HT-29 (cell line): ENCODE measurements at regions not wholly inside any gene's neighbourhood (a gene's known extent, or its start where the extent isn't known, plus 50 kb on each side); places are given as distances from the start of the nearest gene placed in this dataset.

Source experiments
- DNase-seq: peaks from one replicate; pipeline ENCODE4 v3.0.0-alpha.2; 2015; ENCODE audit warnings: low spot score

DNA sequence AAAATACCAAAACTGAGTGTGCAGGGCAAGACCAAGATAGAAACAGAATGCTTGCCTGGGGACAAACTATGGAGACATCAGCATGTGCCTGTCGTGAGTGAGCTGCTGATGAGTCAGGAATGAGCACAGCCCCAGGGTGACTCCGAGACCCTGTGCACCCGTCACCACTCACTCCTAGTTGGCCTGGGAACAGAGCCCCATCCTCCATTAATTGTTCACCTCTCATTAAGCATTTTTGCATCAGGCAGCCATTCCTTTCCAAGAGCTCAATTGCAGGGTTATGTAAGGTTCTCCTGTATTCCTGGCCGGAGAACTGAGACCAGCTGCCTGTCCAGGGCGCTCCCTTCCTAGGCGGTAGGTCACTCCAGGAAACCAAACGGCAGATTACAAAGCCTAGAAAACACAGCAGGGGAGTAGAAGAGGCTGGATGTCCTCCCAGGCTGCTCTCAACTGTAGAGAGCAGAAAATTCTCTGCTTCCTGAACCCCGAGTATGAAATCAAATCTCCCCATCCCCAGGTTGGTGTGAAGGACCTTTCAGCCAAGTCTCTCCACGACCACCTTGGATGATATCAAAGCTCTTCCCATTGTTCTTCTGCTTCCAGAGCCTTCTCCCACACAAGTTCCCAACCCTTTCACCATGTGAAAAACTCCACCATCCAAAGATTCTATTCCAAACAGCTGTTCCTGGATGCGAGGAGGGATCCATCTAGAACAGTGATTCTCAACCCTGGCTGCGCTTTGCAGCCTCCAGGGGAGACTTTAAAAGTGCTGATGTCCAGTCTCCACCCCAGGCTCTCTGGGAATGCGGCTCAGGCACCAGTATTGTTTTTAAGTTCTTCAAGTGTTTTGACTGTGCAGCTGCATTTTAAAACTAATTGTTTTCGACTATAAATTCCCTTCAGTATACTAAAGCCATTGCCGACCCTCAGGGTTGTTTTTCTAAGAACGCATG, 532.6 kb upstream of the JARID2 start:
- DNase-seq, result no peak

DNA sequence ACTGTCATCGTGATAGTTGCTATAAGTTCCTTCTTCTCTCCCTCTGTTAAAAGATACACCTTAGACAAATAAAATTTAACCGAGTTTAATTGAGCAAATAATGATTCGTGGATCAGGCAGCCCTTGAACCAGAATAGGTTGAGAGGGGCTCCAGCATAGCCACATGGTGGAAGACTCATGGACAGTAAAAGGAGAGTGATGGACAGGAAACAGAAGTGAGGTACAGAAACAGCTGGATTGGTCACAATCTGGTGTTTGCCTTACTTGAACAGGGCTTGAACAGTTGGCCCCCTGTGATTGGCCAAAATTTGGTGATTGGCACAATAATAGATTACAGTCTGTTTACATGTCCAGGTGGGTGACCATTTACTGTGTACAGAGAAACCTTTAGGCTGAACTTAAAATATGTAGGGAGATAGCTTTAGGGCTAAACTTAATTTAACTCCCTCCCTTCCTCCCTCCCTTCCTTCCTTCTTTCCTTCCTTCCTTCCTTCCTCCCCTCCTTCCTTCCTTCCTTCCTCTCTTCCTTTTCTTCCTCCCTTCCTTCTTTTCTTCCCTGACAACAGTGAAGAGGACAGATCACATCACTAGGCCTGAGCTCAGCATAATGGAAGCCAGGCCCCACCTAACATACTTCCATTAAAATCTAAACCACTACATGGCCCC, 531.8 kb upstream of the JARID2 start:
- DNase-seq, result no peak

DNA sequence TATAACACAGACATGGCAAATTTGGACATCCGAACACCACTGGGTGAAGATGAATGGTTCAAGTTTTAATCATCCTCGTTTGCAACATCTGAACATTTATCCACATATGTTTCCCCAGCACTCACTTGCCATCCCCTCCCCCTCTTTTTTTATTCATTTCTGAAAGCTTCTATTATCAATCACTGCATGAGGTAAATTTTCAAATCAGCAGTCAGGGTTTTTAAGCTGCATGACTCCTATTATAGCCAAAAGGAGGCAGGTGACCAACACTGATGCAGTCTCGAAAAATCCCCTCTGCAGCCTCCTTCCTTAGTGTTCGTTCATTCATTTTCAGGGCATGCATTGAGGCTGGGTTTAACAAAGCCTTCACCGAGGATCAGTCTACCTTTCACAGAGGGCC, 530.8 kb upstream of the JARID2 start:
- DNase-seq, result no peak

DNA sequence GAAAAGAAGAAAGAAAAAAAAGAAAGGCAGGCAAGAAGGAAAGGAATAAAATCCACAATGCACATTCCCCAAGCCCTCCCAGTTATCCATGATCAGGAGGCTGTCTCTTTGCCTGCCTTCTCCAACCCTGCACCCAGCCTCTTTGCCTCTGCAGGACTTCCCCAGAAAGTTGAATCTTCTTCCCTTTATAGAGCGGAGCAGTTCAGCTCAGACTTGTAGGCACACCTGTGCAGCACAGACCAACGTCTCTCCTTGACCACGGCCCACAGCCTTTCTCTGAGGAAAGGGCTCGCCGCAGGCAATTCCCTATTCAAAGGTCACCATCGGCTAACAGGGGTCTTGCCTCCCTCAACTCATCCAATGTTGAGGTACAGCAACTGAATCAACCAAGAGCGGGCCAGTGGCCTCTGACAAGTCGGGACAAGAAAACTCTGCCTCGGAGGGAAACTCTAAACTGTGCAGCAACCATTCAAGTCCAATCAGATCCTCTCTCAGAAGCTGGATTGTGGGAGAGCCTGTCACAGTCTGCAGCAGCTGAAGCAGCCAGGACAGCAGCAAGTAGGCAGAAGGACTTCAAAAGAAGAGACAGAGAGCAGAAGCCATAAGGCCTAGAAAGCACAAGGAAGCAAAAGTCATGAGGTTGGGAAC, 529.2 kb upstream of the JARID2 start:
- no peak for DNase-seq

DNA sequence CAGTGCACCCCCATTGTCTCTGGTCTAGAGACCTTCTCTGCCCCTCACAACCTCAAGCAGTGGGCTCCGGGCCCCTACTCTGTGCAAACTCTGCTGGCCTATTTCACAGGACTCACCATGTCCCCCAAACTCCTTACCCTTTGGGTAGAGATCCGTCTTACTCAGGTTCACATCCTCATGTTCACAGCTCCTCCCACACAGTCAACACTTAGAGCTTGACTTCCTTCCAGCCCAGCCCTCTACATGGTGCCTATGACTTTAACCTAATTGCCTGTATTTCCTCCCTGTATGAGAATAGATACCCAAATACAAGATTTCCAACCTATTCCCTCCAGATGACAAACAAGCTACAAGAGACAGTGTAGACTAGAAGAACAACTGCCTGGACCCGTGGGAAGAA, 528.6 kb upstream of the JARID2 start:
- DNase-seq, result no peak

DNA sequence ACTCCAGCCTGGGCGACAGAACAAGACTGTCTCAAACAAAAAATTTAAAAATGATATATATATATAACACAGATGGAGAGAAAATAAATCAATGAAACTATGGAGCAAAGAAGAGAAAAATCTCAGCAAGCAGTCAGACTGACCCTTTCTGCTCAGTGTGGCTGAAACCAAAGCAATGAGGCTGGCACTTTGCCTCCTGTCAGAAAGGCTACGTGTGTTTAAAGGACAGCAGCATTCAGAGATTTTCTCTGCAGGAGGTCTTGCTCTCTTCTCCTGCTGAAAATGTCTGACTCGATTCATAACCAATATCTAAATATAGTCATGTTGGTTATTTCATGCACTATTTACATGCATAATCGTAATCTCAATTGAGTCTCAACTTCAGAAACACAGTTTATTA, 527.0 kb upstream of the JARID2 start:
- DNase-seq, result no peak

DNA sequence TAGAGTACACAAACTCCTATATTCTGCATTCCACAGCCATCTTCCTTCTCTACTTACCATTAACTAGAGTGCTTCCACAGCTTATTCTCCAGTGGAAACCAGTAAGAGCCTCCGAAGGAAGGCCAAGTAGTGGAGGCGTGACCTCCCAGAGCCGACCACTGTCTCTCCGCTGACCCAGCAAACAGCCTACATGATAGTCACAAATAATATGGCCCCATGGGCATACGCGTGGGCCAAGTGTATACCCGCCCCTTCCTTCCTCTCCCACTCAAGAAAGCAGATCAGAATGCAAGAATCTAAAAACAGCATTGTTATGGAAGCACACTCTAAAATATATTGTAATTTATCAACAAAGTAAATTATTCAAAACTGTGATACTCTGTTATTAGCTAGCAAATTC, 526.6 kb upstream of the JARID2 start:
- no peak for DNase-seq

DNA sequence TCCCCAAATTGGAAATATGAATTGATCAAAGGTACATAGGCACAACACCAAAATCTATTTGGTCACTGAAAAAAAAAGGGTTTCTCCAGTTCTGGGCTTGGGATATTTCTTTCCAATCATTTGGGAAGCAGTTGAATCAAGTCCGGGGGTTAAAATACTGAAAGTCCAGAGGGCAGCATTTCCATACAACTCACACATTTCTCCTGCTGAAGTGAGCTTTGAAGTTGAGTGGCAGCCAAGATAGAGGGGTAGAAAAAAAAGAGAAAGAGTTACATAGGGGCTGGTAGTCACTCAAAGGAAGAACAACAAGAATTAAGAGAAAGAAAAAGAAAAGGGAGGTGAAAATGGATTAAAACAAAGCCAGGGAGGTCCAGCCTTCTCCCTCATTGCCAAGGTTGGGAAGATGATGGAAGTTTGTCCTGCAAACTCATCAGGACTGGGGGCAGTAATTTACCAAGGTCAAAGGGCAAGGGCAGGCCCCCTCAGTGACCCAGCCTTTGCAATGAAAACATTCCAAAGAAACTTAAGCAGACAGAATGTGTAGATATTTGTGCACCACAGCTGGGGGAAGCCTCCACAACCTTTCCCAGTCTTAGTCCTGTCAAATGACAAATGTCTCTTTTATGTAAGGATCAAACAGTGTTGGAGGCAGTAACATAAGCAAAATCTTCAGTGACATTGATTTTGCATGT, 525.3 kb upstream of the JARID2 start:
- no peak for DNase-seq

DNA sequence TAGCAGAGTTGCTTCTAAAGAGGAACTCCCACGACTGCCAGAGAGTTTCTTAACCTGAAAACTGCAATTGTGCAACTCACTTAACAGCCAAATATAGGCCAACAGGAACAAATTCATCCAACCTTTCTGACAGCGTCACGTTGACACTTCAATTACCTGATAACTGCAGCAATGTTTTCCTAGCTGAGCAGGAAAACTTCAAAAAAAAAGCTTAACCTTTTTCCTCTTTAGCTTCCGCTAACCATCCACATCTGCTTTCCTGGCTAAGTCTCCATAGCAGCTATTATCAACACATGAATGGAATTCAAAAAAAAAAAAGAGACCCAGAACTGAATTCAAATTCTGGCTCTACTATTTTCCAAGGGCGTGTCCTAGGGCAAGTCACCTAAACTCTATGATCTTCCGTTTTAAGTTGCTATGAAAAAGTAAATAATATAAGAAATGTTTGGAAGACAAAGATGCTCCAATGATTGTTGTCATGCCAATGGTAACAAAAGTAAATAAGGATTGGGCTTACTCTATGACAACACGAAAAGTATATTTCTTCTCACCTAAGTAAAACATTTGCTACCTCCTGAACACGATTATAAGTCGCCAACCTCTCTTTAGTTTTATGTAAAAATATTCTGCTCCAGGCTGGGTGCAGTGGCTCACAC, 524.6 kb upstream of the JARID2 start:
- no peak for DNase-seq

DNA sequence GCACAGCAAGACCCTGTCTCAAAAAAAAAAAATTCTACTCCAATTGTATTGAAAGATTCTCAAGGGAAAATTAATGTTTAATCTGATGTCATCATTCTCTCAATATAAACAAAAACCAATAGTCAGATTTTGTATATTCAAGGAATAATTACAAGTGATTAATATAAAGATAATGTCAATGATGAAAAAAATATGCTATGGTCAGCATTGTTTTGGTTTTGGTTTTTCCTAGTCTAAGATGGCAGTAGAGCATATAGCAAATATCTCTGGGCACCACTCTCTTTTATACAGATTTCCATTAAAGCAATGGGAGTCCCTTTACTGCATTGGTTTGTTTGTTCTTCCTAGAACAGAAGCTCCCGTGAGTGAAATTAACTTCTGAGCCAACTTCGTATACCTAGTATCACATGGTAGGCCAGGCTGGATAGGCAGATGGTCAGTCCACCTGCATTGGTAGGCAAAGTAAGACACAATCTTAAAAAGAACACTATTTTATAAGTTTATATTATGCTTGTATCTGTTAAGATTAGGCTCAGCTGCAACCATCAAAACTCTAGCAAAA, 523.8 kb upstream of the JARID2 start:
- DNase-seq, result no peak

DNA sequence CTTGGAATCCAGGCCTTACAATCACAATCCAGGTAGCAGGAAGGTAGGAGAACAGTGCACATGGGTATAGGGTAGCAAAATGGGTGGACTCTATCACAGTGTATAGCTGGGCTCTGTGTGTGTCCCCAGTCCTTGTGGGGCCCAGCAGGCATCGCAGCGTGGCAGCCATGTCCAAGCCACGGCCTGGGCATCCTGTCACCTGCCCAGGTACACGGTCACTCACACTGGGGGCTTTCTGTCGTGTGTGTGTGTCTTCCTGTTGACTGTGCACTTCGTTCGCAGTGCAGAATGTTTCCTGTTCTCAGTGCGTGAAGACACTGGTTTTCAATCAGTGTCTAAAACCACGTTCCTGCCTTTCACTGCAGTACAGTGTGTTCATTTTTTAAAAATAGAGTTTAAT, 523.2 kb upstream of the JARID2 start:
- no peak for DNase-seq

DNA sequence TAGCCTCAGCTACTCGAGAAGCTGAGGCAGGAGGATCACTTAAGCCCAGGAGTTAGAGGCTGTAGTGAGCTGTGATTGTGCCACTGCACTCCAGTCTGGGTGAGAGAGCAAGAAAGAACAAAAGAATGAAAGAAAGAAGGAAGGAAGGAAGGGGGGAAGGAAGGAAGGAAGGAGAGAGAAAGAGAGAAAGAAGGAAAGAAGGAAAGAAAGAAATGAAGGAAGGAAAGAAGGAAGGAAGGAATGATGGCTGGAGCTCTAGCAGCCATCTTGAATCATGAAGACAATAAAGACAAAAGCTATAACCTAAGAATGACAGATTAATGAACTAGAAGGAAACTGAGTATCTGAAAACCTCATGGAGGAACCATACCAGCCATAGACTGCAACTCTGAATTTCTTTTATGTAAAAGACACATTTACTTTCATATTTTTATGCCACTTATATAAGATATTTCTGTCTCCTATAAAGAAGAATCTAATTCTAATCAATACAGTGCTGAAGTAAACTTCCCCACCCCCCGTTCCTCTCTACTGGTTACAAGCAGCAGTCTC, 522.3 kb upstream of the JARID2 start:
- no peak for DNase-seq

DNA sequence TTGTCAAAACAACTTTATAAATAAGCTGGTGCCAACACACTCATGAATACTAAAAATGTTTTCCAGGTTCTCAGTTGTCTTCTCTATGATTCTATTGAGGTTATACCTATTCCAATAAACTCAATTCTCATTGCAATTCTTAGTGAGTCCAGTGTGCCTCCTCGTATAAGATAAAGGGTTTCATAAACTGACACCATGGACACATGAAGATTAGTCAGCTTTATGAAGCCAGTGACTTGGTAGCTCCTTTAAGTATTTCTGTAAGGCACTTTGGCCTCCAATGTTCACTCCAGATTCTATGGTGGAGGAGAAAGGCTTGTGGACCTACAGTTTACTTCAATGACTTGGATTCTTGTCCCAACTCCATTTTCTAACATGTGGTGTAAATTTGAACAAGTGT, 521.3 kb upstream of the JARID2 start:
- DNase-seq, result no peak

DNA sequence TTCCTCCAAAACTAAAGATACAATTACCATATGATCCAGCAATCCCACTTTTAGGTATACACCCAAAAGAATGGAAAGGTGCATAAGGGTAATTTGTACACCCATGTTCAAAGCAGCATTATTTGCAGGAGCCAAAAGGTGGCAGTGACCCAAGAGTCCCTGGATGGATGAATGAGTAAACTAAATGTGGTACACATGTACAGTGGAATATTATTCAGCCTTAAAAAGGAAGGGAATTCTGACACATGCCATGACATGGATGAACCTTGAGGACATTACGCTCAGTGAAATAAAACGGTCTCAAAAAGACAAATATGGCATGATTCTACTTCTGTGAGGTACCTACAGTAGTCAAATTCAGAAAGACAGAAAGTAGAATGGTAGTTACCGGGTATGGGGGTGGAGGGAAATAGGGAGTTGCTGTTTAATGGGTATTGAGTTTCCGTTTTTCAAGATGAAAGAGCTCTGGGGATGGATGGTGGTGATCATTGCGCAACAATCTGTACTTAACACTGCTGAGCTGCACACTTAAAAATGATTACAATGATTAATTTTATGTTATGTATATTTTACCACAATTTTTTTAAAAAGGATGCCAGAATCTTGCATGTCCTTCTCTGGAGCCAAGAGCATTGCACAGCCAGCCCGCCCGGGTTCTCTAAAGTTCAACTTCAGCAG, 518.9 kb upstream of the JARID2 start:
- no peak for DNase-seq

DNA sequence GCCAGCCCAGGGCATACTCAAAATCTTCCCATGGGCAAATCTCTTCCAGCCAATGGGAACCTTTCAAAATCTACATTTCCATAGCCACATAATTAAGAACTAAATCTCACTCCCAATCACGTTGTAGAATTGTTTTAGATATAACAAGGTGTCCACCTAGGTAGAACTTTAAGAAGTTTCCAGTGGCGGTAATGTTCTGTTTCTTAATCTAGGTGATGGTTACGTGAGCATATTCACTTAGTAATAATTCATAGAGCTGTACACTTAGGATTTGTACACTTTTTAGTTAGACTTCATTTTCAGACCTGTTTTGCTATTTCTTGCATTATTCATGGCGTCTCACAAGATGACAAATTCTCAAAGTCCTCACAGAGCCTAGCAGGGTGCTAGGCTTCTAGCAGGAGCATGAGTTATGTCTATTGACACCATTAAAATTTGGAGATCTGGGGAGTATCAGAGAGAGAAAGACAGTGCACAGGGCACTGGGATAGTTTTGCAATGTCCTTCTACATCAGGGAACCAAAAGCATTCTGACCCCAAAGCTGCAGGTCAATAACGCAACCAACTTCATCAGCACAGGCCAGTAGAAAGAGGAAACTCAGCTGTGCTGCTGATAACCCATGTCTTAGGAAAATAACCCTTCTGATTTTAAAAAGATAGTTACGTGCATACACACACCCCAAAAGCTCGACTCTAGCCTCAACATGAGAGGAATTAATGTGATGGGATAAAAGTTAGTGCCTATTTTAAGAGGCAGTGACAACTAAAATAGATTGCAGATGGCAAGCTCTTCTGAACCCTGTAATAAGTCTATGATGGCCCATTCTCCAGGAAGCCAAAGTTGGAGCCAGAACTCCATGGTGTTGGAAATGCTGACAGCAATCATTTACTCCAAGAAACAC, 518.1 kb upstream of the JARID2 start:
- DNase-seq, result no peak

DNA sequence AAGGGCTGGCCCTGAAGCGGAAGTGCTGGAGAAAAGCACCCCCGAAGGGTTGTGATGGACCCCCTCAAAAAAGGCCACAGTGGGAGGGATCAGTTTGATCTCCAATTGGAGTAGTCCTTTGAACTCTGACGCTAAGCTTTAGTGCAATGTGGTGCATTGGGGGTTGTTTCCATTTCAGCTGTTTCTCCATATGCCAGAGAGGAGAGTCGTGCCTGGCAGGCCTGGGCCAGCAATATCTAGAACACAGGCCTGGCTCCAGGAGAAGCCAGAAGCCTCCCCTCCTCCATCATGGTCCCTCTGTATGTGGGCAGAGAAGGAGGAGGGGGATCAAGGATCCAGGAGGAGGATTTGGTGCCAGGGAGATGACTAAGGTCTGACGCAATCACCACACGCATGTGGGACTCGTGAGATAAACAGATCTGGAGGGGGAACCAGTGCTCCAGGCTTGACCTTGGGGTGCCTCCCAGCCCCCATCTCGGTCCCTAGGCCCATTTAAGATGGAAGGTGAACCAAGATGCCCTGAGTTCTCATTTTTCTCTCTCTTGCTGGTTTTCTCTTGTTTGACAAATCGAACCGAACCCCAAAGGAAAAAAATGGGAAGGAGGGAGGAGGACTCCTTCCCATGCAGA, 517.4 kb upstream of the JARID2 start:
- DNase-seq, result no peak

DNA sequence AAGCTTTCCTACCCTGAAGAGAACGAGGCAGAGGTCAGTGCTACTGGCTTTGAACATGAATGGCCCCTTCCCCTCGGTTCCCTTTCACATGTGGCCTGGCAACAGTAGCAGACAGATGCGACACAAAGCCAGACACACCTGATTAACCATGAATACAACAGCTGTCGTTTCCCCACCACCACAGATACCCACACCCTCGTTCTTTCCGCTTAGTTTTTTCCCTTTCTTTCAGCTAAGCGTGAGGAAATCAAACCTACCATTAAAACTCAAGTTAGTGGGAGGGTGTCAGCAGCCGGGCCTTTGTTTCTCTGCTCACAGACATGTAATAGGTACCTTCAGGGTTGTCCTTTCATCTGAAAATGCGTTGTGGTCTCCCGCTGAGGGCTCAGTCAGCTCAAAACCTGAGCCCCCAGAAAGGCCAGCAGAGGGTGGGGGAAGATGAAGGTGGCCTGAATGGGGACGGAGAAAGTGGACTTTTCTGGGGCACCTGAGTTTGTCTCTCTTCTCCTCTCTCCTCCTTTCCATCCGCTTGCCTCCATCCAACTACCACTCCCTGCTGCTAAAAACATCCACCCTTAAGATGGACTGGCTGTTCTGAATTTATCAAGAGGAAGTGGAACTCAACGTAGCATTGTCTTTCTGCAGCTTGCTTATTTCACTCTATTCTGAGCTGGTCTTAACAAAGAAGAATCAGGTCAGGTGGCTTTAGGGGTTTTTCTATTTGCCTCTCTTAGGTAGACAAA, 516.6 kb upstream of the JARID2 start:
- no peak for DNase-seq

DNA sequence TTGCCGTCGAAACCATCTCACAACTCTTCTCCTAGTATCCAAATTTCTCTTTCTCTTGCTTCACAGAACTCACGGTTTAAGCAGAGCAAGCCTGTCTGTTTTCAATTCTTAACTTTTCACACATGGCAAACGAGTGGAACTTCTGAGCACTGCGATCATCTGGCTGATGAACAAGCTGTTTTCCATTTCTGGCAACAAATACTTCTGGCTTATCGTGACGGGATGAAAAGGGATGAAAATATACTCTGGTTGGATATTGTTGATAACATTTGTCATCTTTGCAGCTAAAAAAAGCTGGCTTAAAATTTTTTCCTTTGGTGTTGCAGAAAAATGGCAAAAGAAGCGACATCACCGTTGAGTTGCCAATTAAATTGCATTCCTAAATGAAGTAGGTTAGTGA, 515.2 kb upstream of the JARID2 start:
- no peak for DNase-seq
